Erythroblast (primary cell): ENCODE measurements at regions not wholly inside any gene's neighbourhood (a gene's known extent, or its start where the extent isn't known, plus 50 kb on each side); places are given as distances from the start of the nearest gene placed in this dataset.

ENCODE experiments used
- GATA1 ChIP-seq: IDR thresholded peaks from 2 replicates; pipeline ENCODE4 v1.6.1; 2011; ENCODE audit warnings: low read depth, mild to moderate bottlenecking, control low read depth, low read length, moderate library complexity
- POLR2A ChIP-seq: IDR thresholded peaks from 2 replicates; pipeline ENCODE4 v1.6.1; 2011; ENCODE audit warnings: mild to moderate bottlenecking, low read length

DNA sequence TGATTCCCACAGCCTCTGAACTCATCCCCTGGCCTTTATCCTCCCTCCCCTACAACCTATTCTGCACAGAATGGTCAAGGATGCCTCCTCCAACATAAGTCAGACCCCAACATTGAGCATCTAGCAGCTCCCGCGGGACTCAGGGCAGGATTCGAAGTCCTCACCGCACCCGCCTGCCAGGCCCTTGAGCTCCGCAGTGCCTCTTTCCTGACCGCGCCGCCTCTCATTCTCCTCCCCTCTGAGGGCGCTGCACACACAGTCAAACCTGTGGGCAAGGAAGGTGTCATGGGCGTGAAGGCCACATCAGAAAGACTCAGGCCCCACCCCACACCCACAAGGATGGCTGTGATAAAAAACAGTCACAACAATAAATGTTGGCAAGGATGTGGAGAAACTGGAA is 84.1 kb downstream of the CPZ start:
- TF ChIP-seq POLR2A, result no peak
- TF ChIP-seq GATA1, result no peak
